ENCODE measurements at regions not wholly inside any gene's neighbourhood (a gene's known extent, or its start where the extent isn't known, plus 50 kb on each side); places are given as distances from the start of the nearest gene placed in this dataset.
A peak's percentile ranks its signal among the peaks of the same experiment; 100 is the strongest.

GRCh38 chr6:44590471-44590870, 203.0 kb downstream of the CDC5L start:
- no peak overlapping the region for H2AFZ ChIP-seq (ENCODE audit: low read length)

GRCh38 chr6:44593539-44593944, 206.0 kb downstream of the CDC5L start:
- H2AFZ ChIP-seq (ENCODE audit: low read length): no peak overlapping the region
- no peaks in the 10 kb centered on the region for H3K9me2 ChIP-seq (ENCODE audit: low read depth, low read length)
- H3K4me3 ChIP-seq (ENCODE audit: low read depth, low read length, poor library complexity, severe bottlenecking): no peak overlapping the region
- H3K9ac ChIP-seq (ENCODE audit: low read length): no peak overlapping the region
- H3K27me3 ChIP-seq (ENCODE audit: insufficient read depth, low read length): no peaks in the 10 kb centered on the region
- no peak for TF ChIP-seq EZH2 (IDR thresholded peaks at IDR 0.05; ENCODE audit: borderline replicate concordance, low read length)
- TF ChIP-seq, protein P1, sequence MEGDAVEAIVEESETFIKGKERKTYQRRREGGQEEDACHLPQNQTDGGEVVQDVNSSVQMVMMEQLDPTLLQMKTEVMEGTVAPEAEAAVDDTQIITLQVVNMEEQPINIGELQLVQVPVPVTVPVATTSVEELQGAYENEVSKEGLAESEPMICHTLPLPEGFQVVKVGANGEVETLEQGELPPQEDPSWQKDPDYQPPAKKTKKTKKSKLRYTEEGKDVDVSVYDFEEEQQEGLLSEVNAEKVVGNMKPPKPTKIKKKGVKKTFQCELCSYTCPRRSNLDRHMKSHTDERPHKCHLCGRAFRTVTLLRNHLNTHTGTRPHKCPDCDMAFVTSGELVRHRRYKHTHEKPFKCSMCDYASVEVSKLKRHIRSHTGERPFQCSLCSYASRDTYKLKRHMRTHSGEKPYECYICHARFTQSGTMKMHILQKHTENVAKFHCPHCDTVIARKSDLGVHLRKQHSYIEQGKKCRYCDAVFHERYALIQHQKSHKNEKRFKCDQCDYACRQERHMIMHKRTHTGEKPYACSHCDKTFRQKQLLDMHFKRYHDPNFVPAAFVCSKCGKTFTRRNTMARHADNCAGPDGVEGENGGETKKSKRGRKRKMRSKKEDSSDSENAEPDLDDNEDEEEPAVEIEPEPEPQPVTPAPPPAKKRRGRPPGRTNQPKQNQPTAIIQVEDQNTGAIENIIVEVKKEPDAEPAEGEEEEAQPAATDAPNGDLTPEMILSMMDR (IDR thresholded peaks at IDR 0.05; ENCODE audit: low read length): peak; percentile 73
- H3K4me2 ChIP-seq (ENCODE audit: low read length): no peak overlapping the region
- no peaks in the 10 kb centered on the region for H3K9me3 ChIP-seq (ENCODE audit: low read length)
- no peaks in the 10 kb centered on the region for H3F3A ChIP-seq (ENCODE audit: insufficient read depth, low read length)
- H3K36me3 ChIP-seq (ENCODE audit: insufficient read depth, low read length): no peaks in the 10 kb centered on the region
- no peaks in the 10 kb centered on the region for H3K4me1 ChIP-seq (ENCODE audit: insufficient read depth, low read length, severe bottlenecking)
- H4K20me1 ChIP-seq (ENCODE audit: insufficient read depth, low read length): no peaks in the 10 kb centered on the region
- no peaks in the 10 kb centered on the region for H3K79me2 ChIP-seq (ENCODE audit: insufficient read depth, low read length)
- no peak overlapping the region for H3K27ac ChIP-seq (ENCODE audit: low read depth, low read length, poor library complexity, severe bottlenecking)

More at GRCh38 chr6:44590471-44590870, 203.0 kb downstream of the CDC5L start:
- Histone ChIP-seq H3K9me3 (ENCODE audit: low read length) (no peaks in the 10 kb centered on the region), H3K36me3 (ENCODE audit: insufficient read depth, low read length) (no peaks in the 10 kb centered on the region), H3K4me1 (ENCODE audit: insufficient read depth, low read length, severe bottlenecking) (no peaks in the 10 kb centered on the region), H3K9ac (ENCODE audit: low read length) (no peak overlapping the region), H3F3A (ENCODE audit: insufficient read depth, low read length) (no peaks in the 10 kb centered on the region), H3K79me2 (ENCODE audit: insufficient read depth, low read length) (no peaks in the 10 kb centered on the region), H3K9me2 (ENCODE audit: low read depth, low read length) (no peaks in the 10 kb centered on the region), H3K27ac (ENCODE audit: low read depth, low read length, poor library complexity, severe bottlenecking) (no peak overlapping the region), H4K20me1 (ENCODE audit: insufficient read depth, low read length) (no peaks in the 10 kb centered on the region), H3K27me3 (ENCODE audit: insufficient read depth, low read length) (no peaks in the 10 kb centered on the region), H3K4me2 (ENCODE audit: low read length) (no peak overlapping the region), H3K4me3 (ENCODE audit: low read depth, low read length, poor library complexity, severe bottlenecking) (no peak overlapping the region)
- TF ChIP-seq EZH2 (IDR thresholded peaks at IDR 0.05; ENCODE audit: borderline replicate concordance, low read length): no peak
- TF ChIP-seq, protein P1 (IDR thresholded peaks at IDR 0.05; ENCODE audit: low read length): no peak

DNA sequence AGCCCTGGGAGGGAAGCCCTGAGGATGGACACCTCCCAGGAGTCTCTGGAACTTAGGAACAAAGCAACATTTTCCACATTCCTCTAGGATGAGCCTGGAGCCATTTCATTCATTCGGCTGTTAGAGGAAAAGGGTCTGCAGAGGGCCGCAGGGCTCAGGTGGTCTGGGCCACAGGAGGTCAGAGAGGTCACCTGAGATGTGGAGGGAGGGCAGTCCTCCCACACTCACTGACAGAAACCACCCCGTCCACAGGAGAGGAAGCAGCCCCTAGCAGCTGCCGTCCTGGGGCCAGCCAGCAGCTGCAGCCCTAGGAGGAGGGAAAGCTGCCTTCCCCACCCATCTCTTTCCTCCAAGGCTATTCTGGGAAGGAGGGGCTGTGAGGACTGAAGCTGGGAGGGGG, 207.0 kb downstream of the CDC5L start:
- Histone ChIP-seq H3K36me3 (ENCODE audit: insufficient read depth, low read length) (no peaks in the 10 kb centered on the region), H3K4me1 (ENCODE audit: insufficient read depth, low read length, severe bottlenecking) (no peaks in the 10 kb centered on the region), H3K27me3 (ENCODE audit: insufficient read depth, low read length) (no peaks in the 10 kb centered on the region), H3K4me3 (ENCODE audit: low read depth, low read length, poor library complexity, severe bottlenecking) (no peak overlapping the region), H3K9me2 (ENCODE audit: low read depth, low read length) (no peaks in the 10 kb centered on the region), H4K20me1 (ENCODE audit: insufficient read depth, low read length) (no peaks in the 10 kb centered on the region), H3K79me2 (ENCODE audit: insufficient read depth, low read length) (no peaks in the 10 kb centered on the region), H2AFZ (ENCODE audit: low read length) (no peak overlapping the region), H3F3A (ENCODE audit: insufficient read depth, low read length) (no peaks in the 10 kb centered on the region), H3K27ac (ENCODE audit: low read depth, low read length, poor library complexity, severe bottlenecking) (no peak overlapping the region), H3K4me2 (ENCODE audit: low read length) (no peak overlapping the region), H3K9me3 (ENCODE audit: low read length) (no peaks in the 10 kb centered on the region), H3K9ac (ENCODE audit: low read length) (no peak overlapping the region)
- no peak for TF ChIP-seq EZH2 (IDR thresholded peaks at IDR 0.05; ENCODE audit: borderline replicate concordance, low read length)
- TF ChIP-seq, protein P1 (IDR thresholded peaks at IDR 0.05; ENCODE audit: low read length): no peak

Data from OCI-LY1 (cell line).